HG03095 (cell line): ENCODE measurements at regions not wholly inside any gene's neighbourhood (a gene's known extent, or its start where the extent isn't known, plus 50 kb on each side); places are given as distances from the start of the nearest gene placed in this dataset.

ENCODE experiments used
- ATAC-seq: cut with Tn5 transposase; IDR thresholded peaks from one replicate; pipeline ENCODE4 v1.9.1; 2021; ENCODE audit warnings: moderate library complexity; ENCODE audit not compliant: unreplicated experiment

DNA sequence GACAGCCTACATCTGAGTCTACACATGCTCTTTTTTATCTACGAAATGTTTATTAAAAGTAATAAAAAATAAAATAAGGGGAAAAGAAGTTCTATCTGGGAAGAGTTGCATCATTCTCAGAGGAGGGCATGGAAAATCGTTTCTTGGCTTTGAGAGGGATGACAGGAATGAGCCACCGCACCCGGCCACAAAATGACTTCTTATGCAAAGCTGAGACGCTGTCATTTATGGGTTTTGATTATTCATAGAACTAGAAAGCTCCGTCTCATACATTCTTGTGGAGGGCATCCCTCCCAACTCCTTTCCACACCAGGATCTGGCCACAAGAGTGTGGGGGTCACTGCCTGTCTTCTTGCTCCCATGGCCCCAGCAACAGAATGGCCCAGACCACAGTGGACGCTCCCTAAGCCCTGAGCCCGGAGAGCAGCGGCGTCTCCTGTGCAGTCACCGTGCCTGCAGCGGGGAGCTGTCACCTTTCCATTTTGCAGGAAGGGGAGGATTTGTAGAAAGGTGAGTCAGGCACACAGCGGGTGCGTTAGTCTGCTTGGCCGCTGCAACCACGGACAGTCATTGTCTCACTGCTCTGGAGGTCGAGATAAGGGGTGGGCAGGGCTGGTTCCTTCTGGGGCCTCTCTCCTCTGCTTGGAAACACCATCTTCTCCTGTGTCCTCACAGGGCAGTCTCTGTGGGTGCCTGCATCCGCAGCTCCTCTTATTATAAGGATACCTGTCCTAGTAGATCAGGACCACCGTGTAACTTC, 1388.7 kb downstream of the BRD1 start:
- ATAC-seq, result no peak

DNA sequence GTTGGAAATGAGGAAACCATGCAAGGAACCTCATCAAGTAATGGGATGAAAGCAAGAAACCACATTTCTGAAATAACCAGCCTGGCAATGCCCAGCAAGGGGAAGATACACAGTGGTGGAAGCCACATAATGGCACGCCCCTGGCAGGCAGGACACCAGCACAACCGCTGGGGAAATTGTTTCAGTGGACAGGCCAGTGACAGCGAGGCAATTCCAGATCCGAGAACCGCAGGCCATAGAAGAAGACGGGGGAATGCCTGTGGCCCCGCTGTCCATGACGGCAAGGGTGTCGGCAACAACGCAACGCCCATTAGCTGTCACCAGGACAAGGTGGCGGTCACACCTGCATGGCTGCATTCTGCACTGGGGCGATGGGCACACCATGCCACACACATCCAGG, 1389.6 kb downstream of the BRD1 start:
- no peak for ATAC-seq

DNA sequence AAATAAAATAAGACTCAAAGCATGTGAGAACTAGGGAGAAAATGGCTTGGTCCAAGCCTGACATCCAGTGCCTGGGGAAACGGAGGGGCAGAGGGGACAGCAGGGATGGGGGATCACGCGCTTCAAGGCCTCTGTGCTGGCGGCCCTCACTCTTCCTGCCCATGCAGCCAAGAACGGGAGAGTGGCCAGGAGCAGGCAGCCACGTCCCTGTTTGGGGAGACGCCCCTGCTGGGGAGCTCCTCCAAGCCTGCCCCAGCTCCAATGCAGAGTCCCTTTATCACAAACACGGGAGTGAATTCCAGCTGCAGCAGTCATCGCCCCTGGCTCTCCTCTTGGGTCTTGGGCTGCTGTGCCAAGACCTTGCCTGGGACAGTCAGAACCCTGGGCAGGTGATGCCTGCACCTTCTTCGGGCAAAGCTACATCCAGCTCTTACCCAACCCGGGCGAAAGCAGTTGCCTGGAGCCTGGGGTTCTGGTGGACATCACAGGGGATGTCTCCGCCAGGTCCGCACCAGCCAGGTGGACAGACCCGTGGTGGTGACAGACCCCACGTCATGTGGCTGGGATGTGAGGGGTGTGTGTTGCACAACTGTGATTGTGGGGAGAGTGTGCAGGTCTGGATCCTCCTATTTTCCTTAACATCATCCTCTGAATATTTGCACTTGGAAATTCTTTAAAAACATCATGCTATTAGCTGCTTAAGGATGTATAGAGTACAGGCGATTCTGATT, 1391.3 kb downstream of the BRD1 start:
- no peak for ATAC-seq

DNA sequence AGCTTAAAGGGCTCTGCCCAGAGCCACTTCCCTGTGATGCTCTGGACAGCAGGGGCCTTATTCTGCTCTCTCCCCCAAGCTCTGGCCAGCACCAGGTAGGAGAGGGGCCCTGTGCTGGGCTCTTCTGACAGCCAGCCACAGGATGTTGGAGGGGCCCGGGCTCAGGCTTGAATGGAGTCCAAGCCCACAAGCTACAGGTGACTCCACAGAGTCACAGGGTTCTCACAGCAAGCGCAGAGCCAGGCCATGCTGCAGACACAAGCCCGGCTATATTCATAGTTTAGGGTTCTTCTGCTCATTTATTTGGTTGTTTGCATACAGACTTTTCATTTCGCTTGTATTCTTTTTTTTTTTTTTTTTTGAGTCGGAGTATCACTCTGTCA, 1392.8 kb downstream of the BRD1 start:
- no peak for ATAC-seq

DNA sequence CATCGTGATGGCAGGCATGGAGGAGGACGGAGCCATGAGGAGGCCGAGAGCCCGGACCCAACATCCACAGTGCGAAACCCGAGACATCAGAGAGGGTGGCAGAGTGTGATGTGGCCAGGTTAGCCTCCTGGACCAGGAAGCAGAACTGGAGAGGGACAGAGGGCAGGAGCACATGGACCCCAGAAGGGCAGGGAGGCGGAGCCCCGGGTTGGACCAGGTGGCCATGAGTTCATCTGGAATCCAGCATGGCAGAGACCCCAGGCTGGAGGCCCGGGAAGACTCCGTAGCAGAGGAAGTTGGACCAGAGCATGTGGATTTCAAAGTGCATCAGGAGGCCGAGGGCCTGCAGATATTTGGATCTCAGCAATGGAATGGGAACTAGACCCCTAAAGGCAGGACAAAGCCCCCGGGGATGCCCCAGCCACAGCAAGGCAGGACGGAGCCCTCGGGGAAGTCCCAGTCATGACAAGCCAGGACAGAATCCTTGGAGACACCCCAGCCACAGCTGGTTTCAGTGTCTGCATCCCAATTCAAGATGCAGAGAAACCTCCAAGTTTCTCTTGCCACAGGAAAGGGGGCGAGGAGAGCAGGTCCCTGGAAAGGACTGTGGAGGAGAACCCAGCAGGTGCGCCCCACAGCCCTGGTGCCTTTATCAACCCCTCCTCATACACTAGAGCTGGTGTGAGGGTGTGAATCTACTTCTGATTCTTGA, 1393.4 kb downstream of the BRD1 start:
- no peak for ATAC-seq

DNA sequence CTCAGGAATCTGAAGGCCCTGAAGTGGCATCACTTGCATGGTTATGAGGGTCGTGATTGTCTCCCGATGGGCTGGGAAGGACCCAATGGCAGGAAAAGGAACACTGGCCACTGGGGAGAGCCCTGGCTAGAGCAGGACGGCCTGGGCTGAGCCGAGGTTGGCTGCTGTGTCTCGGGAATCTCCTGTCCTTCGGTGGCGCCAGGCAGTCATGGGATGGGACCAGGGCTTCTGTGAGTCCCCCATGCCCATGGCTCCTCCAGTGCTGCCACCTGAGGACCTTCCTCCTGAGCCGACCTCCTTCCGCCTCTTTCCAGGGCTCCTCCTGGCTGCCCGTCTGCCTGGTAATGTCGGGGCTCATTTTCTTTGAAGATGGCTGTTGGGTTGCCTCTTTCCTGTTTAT, 1394.0 kb downstream of the BRD1 start:
- ATAC-seq, result no peak

DNA sequence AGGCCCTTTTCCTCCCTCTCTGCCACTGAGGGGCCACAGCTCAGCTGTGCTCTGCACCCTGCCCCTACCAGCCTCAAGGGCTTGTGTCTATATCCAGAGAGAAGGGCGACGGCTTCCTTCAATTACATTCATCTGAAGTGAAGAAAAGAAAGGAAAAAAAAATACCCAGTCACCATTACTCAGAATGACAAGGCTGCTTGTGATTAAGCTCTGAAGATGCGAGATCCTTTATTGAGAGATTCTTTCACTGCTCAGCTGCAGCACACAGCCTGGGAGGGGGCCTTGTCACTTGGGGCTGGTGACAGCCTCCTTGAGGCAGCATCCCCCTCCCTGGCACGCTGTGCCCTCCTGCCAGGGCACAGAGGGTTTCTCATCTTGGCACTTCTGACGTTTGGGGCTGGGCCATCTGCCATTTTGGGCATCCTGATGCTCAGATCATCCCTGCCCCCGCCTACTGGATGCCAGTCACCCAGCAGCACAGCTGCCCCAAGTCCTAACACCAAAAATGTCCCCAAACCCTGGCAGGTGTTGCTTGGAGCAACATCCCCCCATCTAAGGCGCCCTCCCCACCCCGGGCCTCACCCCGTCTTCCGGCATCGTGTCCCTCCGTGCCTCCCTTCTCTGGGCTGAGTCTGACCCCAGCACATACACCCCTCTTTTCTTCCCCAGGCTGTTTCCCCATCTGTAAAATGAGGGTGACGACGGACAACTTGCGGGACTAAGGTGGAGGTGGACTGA, 1394.7 kb downstream of the BRD1 start:
- ATAC-seq, result no peak

DNA sequence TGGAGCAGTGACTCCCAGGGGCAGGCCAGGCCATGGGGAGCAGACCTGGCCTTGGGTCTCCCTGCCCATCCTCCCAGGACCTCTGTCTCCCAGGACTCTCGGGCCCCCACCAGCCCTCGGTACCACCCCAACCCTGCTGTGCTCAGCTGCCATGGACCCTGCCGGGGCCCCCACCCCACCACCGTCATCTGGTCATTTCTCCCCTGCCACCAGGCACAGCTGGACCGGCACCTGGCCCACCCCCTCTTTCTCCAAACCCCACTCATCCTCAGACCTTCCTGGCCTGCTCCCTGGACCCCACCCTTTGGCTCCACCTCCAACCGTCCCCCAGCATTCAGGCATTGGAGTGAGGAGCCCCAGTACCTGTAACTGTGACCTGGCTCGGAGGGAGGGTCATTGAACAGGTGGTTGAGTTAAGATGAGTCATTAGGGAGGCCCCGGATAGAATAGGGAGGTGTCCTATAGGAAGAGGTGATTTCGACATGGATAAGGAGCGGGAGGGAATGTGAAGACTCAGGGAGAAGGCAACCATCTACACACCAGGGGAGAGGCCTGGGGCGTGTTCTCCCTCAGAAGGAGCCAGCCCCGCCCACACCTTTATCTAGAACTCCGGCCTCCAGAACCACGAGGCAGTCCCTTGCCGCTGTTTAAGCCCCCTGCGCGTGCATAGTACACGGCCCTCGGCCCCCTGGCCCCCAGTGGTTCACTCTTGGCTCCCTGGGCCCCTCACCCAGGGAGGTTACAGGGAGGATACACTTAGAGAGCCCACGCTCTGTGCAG, 1395.9 kb downstream of the BRD1 start:
- ATAC-seq, result no peak

DNA sequence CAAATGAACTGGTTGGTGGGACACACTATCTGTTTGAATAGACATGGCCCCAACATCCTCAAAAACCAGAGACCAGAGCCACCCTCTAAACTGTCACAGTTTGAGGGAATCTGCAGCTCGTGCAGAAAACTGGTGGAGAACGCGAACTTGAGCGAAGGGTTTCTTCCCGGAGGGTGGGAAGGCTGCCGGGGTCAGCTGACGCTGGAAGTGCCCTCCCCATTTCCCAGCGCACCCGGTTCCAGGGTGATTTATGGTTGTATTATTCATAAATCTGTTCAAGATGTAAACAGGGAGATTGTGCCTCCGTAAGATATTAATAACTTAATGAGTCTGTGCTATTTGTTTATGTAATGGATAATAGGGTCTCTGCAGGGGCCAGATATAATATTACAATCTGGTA, 1396.7 kb downstream of the BRD1 start:
- no peak for ATAC-seq

DNA sequence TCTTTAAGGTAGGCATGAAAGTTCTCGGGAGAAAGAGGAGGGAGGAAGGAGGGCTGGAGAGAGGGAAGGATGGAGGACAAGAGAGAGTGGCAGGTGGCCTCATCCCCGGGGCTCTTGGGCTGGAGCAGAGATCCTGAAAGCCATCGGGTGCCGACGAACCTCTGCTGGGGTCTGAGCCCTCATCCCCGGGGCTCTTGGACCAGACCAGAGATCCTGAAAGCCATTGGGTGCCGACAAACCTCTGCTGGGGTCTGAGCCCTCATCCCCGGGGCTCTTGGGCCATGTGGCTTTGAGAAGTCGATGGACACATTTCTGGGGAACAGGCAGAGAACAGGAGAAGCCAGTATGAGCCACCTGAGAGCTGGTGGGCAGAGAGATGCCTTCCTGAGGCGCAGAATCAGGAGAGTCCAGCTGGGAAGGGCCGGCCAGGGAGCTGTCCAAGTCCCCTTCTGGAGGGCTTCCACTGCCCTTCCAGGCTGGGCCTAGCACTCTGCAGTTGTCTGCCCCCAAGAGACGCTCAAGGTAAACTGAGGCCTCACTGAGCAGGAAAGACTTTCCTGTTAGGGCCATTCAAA, 1398.1 kb downstream of the BRD1 start:
- no peak for ATAC-seq

DNA sequence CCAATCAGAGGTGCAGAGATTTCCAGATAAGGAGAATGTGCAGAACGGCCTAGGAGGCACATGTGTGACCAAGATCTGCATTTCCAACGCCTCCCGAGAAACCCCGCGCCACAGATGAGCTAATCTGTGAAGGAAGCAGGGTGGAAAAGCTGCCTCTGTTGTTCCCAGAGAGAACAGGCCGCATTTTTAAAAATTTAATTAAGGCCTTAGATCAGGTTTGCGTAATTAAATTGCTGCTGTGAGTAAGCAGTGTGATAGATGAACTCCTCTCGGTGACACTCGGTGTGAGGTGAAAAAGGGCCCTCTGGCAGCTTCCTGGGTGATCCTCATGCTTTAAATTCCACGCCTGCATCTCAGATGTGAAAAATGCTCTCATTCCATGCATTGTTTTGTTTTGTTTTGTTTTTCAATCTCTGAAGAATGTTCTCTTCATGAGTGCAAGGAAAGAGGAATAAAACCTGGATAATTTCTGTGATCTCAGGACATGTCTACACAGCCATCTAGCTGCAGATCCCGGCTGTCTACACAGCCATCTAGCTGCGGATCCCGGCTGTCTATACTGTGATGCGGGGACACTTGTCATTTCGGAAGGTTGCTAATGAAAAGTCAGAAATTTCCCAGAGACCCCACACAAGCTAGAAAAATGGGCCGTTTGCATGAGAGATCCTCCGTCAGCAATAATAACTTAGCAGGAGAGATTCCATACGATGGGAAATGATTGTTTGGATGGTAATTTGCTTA, 1398.9 kb downstream of the BRD1 start:
- ATAC-seq, result no peak

DNA sequence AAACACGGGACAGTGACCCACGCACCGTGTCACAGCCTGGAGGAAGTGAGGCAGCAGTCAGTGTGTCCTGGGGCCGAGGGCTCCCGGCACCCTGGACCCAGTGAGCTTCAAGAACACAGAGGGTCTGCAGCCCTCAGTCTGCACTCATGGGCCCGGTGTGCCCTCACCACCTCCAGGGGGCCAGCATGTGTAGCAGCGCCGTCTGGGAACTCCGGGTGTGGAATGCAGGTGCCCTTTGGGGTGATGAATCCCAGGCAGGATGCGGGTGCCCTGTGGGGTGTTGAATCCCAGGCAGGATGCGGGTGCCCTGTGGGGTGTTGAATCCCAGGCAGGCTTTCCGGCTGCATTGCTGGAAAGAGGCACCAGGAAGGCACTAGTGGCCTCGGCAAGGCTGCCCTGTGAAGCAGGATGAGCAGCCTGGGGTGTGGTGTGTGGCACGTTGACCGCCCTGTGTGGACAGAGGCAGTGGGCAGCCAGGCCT, 1399.9 kb downstream of the BRD1 start:
- ATAC-seq, result no peak

DNA sequence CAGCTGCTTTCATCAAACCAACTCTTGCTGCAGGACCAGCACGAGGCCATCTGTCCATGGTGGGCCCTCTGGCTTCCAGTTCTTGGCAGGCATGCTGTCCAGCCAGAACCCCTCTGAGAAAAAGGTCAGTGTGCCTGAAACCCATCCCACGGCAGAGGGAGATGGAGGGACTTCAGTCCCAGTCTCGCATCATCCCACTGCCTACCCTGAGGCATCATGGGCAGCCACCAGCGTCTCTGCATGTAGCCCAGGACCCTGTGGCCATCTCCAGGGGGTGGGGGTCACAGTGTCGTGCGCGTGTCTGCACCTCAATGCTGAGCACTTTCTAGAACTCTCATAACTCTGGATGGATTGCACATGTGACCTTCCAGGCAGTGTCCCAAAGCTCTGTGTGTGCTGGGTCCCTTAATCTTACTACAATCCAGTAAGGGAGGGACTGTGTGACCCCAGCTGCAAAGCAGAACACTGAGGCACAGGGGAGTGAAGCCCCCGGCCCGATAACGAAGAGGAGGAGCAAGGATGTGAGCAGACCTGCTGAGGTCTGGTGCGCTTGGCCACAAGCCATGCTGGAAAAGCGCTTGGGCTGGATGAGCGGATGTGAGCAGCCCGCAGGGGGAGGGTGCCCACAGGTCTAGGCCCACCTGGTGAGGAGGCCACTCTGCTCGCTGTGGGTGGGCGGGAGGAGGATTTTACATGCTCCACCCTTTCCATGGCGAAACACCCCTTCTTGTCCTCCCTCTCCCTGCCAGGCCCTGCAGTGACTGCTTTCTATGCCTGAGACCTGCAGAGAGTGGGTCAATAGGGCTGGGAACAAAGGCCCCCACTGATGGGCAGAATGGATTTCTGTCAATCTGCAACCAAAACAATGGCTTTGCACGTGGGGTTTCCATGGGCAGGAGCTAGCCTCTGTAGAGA, 1401.0 kb downstream of the BRD1 start:
- no peak for ATAC-seq

DNA sequence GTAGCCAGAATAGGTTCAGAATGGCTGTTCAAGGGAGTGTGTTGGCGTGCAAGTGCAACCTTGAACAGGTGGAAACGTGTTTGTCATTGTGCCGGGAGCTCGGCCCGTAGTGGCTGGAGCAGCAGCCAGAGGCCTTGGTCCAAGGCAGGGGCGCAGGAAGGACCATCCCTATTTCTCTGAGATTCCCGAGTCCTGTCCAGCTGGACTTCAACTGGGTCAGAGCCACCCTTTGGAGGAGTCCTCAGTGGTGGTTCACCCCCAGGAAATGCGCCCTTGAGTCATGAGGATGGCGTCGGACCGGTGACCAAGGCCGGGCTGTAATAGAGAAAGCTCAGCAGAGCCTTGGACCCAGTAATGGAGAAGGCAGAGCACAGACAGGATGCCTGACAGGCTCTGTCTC, 1402.0 kb downstream of the BRD1 start:
- no peak for ATAC-seq

DNA sequence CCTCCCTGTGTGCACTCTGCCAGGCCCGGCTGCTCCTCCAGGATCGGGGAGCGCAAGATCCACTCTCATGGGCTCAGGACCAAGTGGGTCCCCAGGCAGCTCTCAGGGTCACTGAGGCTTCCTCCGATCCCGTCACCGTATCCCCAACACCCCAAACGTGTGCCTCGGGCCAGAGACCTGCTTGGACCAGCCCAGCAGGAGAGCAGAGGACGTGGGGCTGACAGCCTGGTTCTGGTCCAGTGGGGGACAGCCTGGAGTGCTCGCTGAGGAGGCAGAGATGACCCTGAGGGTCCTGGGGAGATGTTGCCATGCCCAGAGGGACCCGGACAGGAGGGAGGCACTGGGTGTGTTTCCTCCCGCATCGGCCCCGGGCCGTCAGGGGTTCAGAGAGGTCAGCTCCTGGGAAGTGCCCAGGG, 1402.6 kb downstream of the BRD1 start:
- no peak for ATAC-seq

DNA sequence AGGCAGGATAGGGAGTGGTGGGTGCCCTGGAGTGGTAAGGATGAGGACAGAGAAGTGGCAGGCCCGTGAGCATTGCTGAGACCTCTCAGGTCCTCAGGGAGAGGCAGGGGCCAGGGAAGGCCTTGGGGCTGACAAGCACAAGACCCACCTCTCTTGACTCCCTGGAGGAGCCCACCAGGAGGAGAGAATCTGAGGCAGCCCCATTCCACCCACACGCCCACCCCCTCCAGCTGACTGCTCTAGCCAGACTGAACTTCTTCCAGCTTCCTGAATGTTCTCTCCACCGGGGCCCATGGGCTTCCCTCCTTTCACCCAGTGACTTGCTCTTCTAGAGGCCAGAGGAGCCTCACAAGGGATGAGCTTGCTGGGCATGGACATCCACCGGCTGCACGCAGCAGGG, 1403.0 kb downstream of the BRD1 start:
- ATAC-seq, result no peak

DNA sequence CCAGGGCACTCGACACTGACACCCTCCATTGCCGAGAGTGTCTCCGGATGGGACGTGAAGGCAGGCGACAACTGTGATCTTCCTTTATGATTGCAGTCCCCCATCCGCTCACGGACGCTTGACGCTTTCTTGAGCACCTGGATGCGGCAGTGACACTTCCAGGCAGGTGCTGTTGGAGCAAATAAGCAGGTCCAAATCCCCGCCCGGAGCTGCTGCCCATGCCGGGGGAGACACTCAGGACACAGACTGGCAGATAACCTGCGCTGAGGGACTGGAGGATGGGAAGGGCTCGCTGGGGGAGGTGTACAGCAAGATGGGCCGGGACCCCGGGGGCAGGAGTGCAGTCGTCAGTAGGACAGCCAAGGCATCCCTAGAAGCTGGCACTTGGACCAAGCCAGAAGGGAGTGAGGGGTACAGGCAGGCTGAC, 1403.5 kb downstream of the BRD1 start:
- no peak for ATAC-seq

DNA sequence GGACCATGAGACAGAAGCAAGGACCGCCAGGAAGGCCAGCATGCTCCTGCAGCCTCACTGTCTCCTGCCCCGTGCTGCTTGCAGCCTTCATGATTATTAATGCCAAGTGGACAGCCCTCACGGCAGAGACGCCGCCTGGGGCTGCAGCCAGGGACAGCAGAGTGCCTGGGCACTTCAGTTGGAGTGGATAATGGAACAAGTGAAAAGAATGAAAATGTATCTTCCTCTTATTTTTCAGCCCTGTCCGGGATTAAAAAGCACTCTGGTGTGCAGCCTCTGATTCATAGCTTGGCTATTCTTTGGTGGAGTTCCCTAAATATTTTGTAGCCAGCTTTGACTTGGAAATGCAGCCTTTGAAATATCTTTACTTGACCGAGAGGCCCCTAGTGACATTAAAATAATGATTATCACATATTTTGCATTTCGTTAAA, 1404.2 kb downstream of the BRD1 start:
- no peak for ATAC-seq
